ENCODE measurements at regions not wholly inside any gene's neighbourhood (a gene's known extent, or its start where the extent isn't known, plus 50 kb on each side); places are given as distances from the start of the nearest gene placed in this dataset.
A peak's percentile ranks its signal among the peaks of the same experiment; 100 is the strongest.

- H3K27me3 ChIP-seq (ENCODE audit: control insufficient read depth in 4 of 4, insufficient read depth in 4 of 4, low read length in 3 of 4): no peaks in the 10 kb centered on the region
- TF ChIP-seq YY1 (IDR thresholded peaks at IDR 0.05) (no peak), RAD21 (IDR thresholded peaks at IDR 0.05) (peak in 1 of 2 donors; percentile 14), NR2F2 (IDR thresholded peaks at IDR 0.05) (peak; percentile 66)
- peaks cover 3 to 38% (median 23%) of the 10 kb centered on the region in 4 donors for H3K4me1 ChIP-seq (ENCODE audit: control insufficient read depth in 4 of 4, insufficient read depth in 4 of 4, low read length in 3 of 4)
- no peak overlapping the region for H3K9ac ChIP-seq (ENCODE audit: low read depth in 1 of 2, low read length in 2 of 2)
- WGBS: 50% methylated on average over 5 of the region's 5 CpGs
- H3K4me3 ChIP-seq (ENCODE audit: low read depth in 1 of 3, low read length in 3 of 3): no peak overlapping the region
- no peaks in the 10 kb centered on the region for H3K36me3 ChIP-seq (ENCODE audit: control insufficient read depth in 4 of 4, insufficient read depth in 3 of 4, low read depth in 1 of 4, low read length in 3 of 4)
- no peaks in the 10 kb centered on the region for H3K9me3 ChIP-seq (ENCODE audit: control insufficient read depth in 4 of 4, low read length in 3 of 4)
- no peak for DNase-seq (ENCODE audit: low spot score)
- H3K27ac ChIP-seq (ENCODE audit: low read depth in 1 of 2, low read length in 2 of 2): no peak overlapping the region
Observed at GRCh38 chr12:23008623-23009022, 383.7 kb downstream of the ETNK1 start.

- Histone ChIP-seq H3K9me3 (ENCODE audit: control insufficient read depth in 4 of 4, low read length in 3 of 4) (no peaks in the 10 kb centered on the region), H3K4me3 (ENCODE audit: low read depth in 1 of 3, low read length in 3 of 3) (no peak overlapping the region), H3K9ac (ENCODE audit: low read depth in 1 of 2, low read length in 2 of 2) (no peak overlapping the region), H3K27ac (ENCODE audit: low read depth in 1 of 2, low read length in 2 of 2) (no peak overlapping the region), H3K4me1 (ENCODE audit: control insufficient read depth in 4 of 4, insufficient read depth in 4 of 4, low read length in 3 of 4) (no peaks in the 10 kb centered on the region), H3K36me3 (ENCODE audit: control insufficient read depth in 4 of 4, insufficient read depth in 3 of 4, low read depth in 1 of 4, low read length in 3 of 4) (no peaks in the 10 kb centered on the region), H3K27me3 (ENCODE audit: control insufficient read depth in 4 of 4, insufficient read depth in 4 of 4, low read length in 3 of 4) (no peaks in the 10 kb centered on the region)
- TF ChIP-seq YY1 (IDR thresholded peaks at IDR 0.05) (no peak), ZBTB33 (IDR thresholded peaks at IDR 0.05) (no peak), HNF4G (IDR thresholded peaks at IDR 0.05) (no peak), FOXA2 (IDR thresholded peaks at IDR 0.05) (no peak), GABPA (IDR thresholded peaks at IDR 0.05 in 1 of 2, conservative IDR thresholded peaks at IDR 0.05 in 1 of 2) (no peak), RXRA (IDR thresholded peaks at IDR 0.05) (no peak), MAX (IDR thresholded peaks at IDR 0.05) (no peak), JUND (IDR thresholded peaks at IDR 0.05) (no peak), TAF1 (conservative IDR thresholded peaks at IDR 0.05) (no peak), EGR1 (IDR thresholded peaks at IDR 0.05; ENCODE audit: low read depth in 2 of 2) (no peak), SP1 (IDR thresholded peaks at IDR 0.05) (no peak), RAD21 (IDR thresholded peaks at IDR 0.05) (no peak), FOXA1 (IDR thresholded peaks at IDR 0.05) (no peak), NR2F2 (IDR thresholded peaks at IDR 0.05) (no peak), HNF4A (conservative IDR thresholded peaks at IDR 0.05) (no peak)
- TF ChIP-seq, protein P1, sequence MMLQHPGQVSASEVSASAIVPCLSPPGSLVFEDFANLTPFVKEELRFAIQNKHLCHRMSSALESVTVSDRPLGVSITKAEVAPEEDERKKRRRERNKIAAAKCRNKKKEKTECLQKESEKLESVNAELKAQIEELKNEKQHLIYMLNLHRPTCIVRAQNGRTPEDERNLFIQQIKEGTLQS (IDR thresholded peaks at IDR 0.05): no peak
- TF ChIP-seq, protein P2, sequence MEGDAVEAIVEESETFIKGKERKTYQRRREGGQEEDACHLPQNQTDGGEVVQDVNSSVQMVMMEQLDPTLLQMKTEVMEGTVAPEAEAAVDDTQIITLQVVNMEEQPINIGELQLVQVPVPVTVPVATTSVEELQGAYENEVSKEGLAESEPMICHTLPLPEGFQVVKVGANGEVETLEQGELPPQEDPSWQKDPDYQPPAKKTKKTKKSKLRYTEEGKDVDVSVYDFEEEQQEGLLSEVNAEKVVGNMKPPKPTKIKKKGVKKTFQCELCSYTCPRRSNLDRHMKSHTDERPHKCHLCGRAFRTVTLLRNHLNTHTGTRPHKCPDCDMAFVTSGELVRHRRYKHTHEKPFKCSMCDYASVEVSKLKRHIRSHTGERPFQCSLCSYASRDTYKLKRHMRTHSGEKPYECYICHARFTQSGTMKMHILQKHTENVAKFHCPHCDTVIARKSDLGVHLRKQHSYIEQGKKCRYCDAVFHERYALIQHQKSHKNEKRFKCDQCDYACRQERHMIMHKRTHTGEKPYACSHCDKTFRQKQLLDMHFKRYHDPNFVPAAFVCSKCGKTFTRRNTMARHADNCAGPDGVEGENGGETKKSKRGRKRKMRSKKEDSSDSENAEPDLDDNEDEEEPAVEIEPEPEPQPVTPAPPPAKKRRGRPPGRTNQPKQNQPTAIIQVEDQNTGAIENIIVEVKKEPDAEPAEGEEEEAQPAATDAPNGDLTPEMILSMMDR (IDR thresholded peaks at IDR 0.05; ENCODE audit: low read depth, low read length, missing input control): no peak
- TF ChIP-seq, protein P3, sequence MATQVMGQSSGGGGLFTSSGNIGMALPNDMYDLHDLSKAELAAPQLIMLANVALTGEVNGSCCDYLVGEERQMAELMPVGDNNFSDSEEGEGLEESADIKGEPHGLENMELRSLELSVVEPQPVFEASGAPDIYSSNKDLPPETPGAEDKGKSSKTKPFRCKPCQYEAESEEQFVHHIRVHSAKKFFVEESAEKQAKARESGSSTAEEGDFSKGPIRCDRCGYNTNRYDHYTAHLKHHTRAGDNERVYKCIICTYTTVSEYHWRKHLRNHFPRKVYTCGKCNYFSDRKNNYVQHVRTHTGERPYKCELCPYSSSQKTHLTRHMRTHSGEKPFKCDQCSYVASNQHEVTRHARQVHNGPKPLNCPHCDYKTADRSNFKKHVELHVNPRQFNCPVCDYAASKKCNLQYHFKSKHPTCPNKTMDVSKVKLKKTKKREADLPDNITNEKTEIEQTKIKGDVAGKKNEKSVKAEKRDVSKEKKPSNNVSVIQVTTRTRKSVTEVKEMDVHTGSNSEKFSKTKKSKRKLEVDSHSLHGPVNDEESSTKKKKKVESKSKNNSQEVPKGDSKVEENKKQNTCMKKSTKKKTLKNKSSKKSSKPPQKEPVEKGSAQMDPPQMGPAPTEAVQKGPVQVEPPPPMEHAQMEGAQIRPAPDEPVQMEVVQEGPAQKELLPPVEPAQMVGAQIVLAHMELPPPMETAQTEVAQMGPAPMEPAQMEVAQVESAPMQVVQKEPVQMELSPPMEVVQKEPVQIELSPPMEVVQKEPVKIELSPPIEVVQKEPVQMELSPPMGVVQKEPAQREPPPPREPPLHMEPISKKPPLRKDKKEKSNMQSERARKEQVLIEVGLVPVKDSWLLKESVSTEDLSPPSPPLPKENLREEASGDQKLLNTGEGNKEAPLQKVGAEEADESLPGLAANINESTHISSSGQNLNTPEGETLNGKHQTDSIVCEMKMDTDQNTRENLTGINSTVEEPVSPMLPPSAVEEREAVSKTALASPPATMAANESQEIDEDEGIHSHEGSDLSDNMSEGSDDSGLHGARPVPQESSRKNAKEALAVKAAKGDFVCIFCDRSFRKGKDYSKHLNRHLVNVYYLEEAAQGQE (IDR thresholded peaks at IDR 0.05): no peak
- DNase-seq (ENCODE audit: low spot score): no peak
Observed at GRCh38 chr12:23014749-23015148, 389.8 kb downstream of the ETNK1 start.

All from liver (tissue), 8 donors.